H1 (cell line): ENCODE measurements at regions not wholly inside any gene's neighbourhood (a gene's known extent, or its start where the extent isn't known, plus 50 kb on each side); places are given as distances from the start of the nearest gene placed in this dataset.

Experiments used
- MAX ChIP-seq: IDR thresholded peaks from 2 replicates; pipeline ENCODE4 v1.6.1; 2012; ENCODE audit warnings: inconsistent platforms

GRCh38 chr4:36511785-36512184 is 230.4 kb downstream of the DTHD1 start (continued):
- TF ChIP-seq MAX: no peak
